SK-N-MC (cell line): ENCODE measurements at regions not wholly inside any gene's neighbourhood (a gene's known extent, or its start where the extent isn't known, plus 50 kb on each side); places are given as distances from the start of the nearest gene placed in this dataset.

Experiments used
- EZH2 ChIP-seq: fragments of 200-600 bp; sonication (generic); IDR thresholded peaks from one replicate; pipeline ENCODE4 v1.6.1; 2017; ENCODE audit warnings: antibody characterized with exemption
- FOXP2 ChIP-seq: optimal IDR thresholded peaks from 2 replicates; pipeline ENCODE3; 2011; ENCODE audit warnings: mild to moderate bottlenecking, moderate library complexity; ENCODE audit not compliant: insufficient read depth; ENCODE audit errors: extremely low read length, control extremely low read depth
- POLR2AphosphoS5 ChIP-seq: IDR thresholded peaks from 2 replicates; pipeline ENCODE4 v1.6.1; 2012; ENCODE audit warnings: mild to moderate bottlenecking, low read depth, low read length, borderline replicate concordance

DNA sequence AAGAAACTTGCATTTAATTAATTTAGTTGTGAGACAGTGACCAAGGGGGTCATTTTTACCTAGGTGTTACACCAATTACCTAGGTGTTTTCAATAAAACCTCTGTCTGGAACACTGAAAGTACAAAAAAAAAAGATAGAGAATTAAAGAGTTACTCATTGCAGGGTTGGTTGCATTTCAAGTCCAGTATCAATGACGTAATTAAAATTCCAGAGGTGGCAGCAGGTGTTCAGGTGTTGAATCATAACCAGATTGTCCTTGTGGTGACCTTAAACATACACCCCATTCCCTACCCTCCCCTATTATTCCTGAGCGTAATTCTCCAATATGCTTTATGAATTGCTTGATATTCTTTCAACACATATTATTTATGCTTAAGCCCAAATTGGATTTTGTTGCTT lies 352.0 kb upstream of the SLC8A1 start:
- TF ChIP-seq EZH2 (no peak), FOXP2 (no peak), POLR2AphosphoS5 (no peak)
